Neural cell (in vitro differentiated cells): ENCODE measurements at regions not wholly inside any gene's neighbourhood (a gene's known extent, or its start where the extent isn't known, plus 50 kb on each side); places are given as distances from the start of the nearest gene placed in this dataset.

Experiments used
- H2AFZ ChIP-seq: fragments of 200-600, 300-800 bp; sonication (generic), shearing (Covaris generic); 2 replicates; pipeline ENCODE4 v1.6.0; 2014; ENCODE audit warnings: low read depth, mild to moderate bottlenecking, antibody characterized with exemption, low read length, moderate library complexity
- H3F3A ChIP-seq: fragments of 200-600 bp; shearing (Covaris generic); 2 replicates; pipeline ENCODE4 v1.6.1; 2016; ENCODE audit warnings: mild to moderate bottlenecking, moderate library complexity, mixed read lengths, antibody characterized with exemption, low read length; ENCODE audit not compliant: insufficient read depth, poor library complexity, severe bottlenecking
- H3K27ac ChIP-seq: fragments of 200-600, 300-800 bp; sonication (generic), shearing (Covaris generic); 2 replicates; pipeline ENCODE4 v1.5.1; 2014; ENCODE audit warnings: mild to moderate bottlenecking, low read length, moderate library complexity
- H3K27me3 ChIP-seq: fragments of 300-800, 200-600 bp; sonication (generic), shearing (Covaris generic); 2 replicates; pipeline ENCODE4 v1.6.0; 2014; ENCODE audit warnings: mild to moderate bottlenecking, low read depth, low read length, moderate library complexity; ENCODE audit not compliant: insufficient read depth
- H3K36me3 ChIP-seq: fragments of 300-800, 200-600 bp; sonication (generic), shearing (Covaris generic); 2 replicates; pipeline ENCODE4 v1.5.1; 2014; ENCODE audit warnings: mild to moderate bottlenecking, antibody characterized with exemption, low read length, moderate library complexity; ENCODE audit not compliant: insufficient read depth
- H3K4me2 ChIP-seq: fragments of 300-800, 200-600 bp; sonication (generic), shearing (Covaris generic); 2 replicates; pipeline ENCODE4 v1.6.0; 2014; ENCODE audit warnings: mild to moderate bottlenecking, low read length
- H3K4me3 ChIP-seq: fragments of 300-800, 200-600 bp; sonication (generic), shearing (Covaris generic); 2 replicates; pipeline ENCODE4 v1.5.1; 2014; ENCODE audit warnings: mild to moderate bottlenecking, low read length, moderate library complexity
- H3K79me2 ChIP-seq: fragments of 200-600 bp; shearing (Covaris generic); replicated peaks from 2 replicates; pipeline ENCODE4 v1.6.0; 2014; ENCODE audit warnings: mild to moderate bottlenecking, low read length, moderate library complexity; ENCODE audit not compliant: insufficient read depth
- H3K9ac ChIP-seq: fragments of 300-800, 200-600 bp; sonication (generic), shearing (Covaris generic); 2 replicates; pipeline ENCODE4 v1.6.1; 2016; ENCODE audit warnings: mild to moderate bottlenecking, low read length, mixed read lengths
- H3K9me2 ChIP-seq: fragments of 200-600 bp; shearing (Covaris generic); 2 replicates; pipeline ENCODE4 v1.6.1; 2016; ENCODE audit warnings: mild to moderate bottlenecking, low read length, mixed read lengths; ENCODE audit not compliant: insufficient read depth
- H3K9me3 ChIP-seq: fragments of 200-600, 300-800 bp; sonication (generic), shearing (Covaris generic); 2 replicates; pipeline ENCODE4 v1.6.1; 2016; ENCODE audit warnings: mild to moderate bottlenecking, mixed run types, low read length, moderate library complexity, mixed read lengths
- H4K20me1 ChIP-seq: fragments of 200-600 bp; shearing (Covaris generic); 2 replicates; pipeline ENCODE4 v1.6.1; 2016; ENCODE audit warnings: mild to moderate bottlenecking, mixed run types; ENCODE audit not compliant: insufficient read depth
- CTCF ChIP-seq: fragments of 450-650 bp; IDR thresholded peaks from 2 replicates; pipeline ENCODE4 v1.5.1; 2014; ENCODE audit warnings: antibody characterized with exemption, mild to moderate bottlenecking, moderate library complexity; ENCODE audit not compliant: poor library complexity, severe bottlenecking
- EP300 ChIP-seq: fragments of 450-650 bp; conservative IDR thresholded peaks from 2 replicates; pipeline ENCODE4 v1.6.1; 2014; ENCODE audit warnings: antibody characterized with exemption, mild to moderate bottlenecking, moderate library complexity; ENCODE audit not compliant: poor library complexity, severe bottlenecking
- EZH2 ChIP-seq: fragments of 200-600, 300-800 bp; shearing (Covaris generic), sonication (generic); IDR thresholded peaks from 2 replicates; pipeline ENCODE4 v1.6.1; 2014; ENCODE audit warnings: antibody characterized with exemption, low read length, borderline replicate concordance, mild to moderate bottlenecking; ENCODE audit not compliant: insufficient read depth, poor library complexity, severe bottlenecking
- MXI1 ChIP-seq: fragments of 450-650 bp; conservative IDR thresholded peaks from 2 replicates; pipeline ENCODE4 v1.6.1; 2014; ENCODE audit warnings: antibody characterized with exemption, mild to moderate bottlenecking; ENCODE audit not compliant: poor library complexity, severe bottlenecking
- POLR2AphosphoS5 ChIP-seq: IDR thresholded peaks from 2 replicates; pipeline ENCODE4 v1.6.1; 2012
- RAD21 ChIP-seq: fragments of 450-650 bp; conservative IDR thresholded peaks from 2 replicates; pipeline ENCODE4 v1.6.1; 2014; ENCODE audit warnings: antibody characterized with exemption, mild to moderate bottlenecking, moderate library complexity
- REST ChIP-seq: IDR thresholded peaks from 2 replicates; pipeline ENCODE4 v1.6.1; 2012; ENCODE audit warnings: borderline replicate concordance
- SMC3 ChIP-seq: fragments of 450-650 bp; conservative IDR thresholded peaks from 2 replicates; pipeline ENCODE4 v1.6.1; 2014; ENCODE audit warnings: antibody characterized with exemption, mild to moderate bottlenecking, moderate library complexity; ENCODE audit not compliant: poor library complexity
- TAF1 ChIP-seq: IDR thresholded peaks from 2 replicates; pipeline ENCODE4 v1.6.1; 2012; ENCODE audit warnings: low read depth

- H3K36me3 ChIP-seq: no peaks in the 10 kb centered on the region
- H3K4me3 ChIP-seq: no peak overlapping the region
- no peaks in the 10 kb centered on the region for H3K9me3 ChIP-seq
- no peak overlapping the region for H3K4me2 ChIP-seq
- H2AFZ ChIP-seq: no peak overlapping the region
- no peaks in the 10 kb centered on the region for H3K79me2 ChIP-seq
- TF ChIP-seq SMC3 (no peak), MXI1 (no peak), CTCF (no peak), TAF1 (no peak), EP300 (no peak), REST (no peak), EZH2 (no peak), RAD21 (no peak), POLR2AphosphoS5 (no peak)
- H3K9ac ChIP-seq: no peak overlapping the region
- no peaks in the 10 kb centered on the region for H3K27me3 ChIP-seq
- H4K20me1 ChIP-seq: no peaks in the 10 kb centered on the region
- no peaks in the 10 kb centered on the region for H3F3A ChIP-seq
- H3K27ac ChIP-seq: no peak overlapping the region
- H3K9me2 ChIP-seq: no peaks in the 10 kb centered on the region
Observed at GRCh38 chr6:9464583-9464982, 950.3 kb downstream of the TFAP2A start.

- no peak overlapping the region for H3K9ac ChIP-seq
- no peaks in the 10 kb centered on the region for H3K36me3 ChIP-seq
- no peaks in the 10 kb centered on the region for H3F3A ChIP-seq
- no peaks in the 10 kb centered on the region for H3K9me2 ChIP-seq
- no peaks in the 10 kb centered on the region for H3K27me3 ChIP-seq
- H3K79me2 ChIP-seq: no peaks in the 10 kb centered on the region
- no peak overlapping the region for H3K4me3 ChIP-seq
- H4K20me1 ChIP-seq: no peaks in the 10 kb centered on the region
- no peak overlapping the region for H3K27ac ChIP-seq
- H3K9me3 ChIP-seq: no peaks in the 10 kb centered on the region
- no peak overlapping the region for H2AFZ ChIP-seq
- no peak overlapping the region for H3K4me2 ChIP-seq
- TF ChIP-seq RAD21 (no peak), POLR2AphosphoS5 (no peak), REST (no peak), EZH2 (no peak), MXI1 (no peak), CTCF (no peak), SMC3 (no peak), TAF1 (no peak)
Observed at GRCh38 chr6:9463311-9463710, 951.6 kb downstream of the TFAP2A start.
